CD14-positive monocyte (primary cell): ENCODE measurements at regions not wholly inside any gene's neighbourhood (a gene's known extent, or its start where the extent isn't known, plus 50 kb on each side); places are given as distances from the start of the nearest gene placed in this dataset.

ENCODE experiments used
- DNase-seq, 3 donors: peaks; one replicate each; pipeline ENCODE4 v3.0.0-alpha.2; 2011 to 2022
- H2AFZ ChIP-seq: 2 replicates; pipeline ENCODE4 v1.6.0; 2012; ENCODE audit warnings: mild to moderate bottlenecking, low read depth, low read length, inconsistent platforms; ENCODE audit not compliant: insufficient read depth, poor library complexity, severe bottlenecking
- H3K27ac ChIP-seq, 2 donors: 1 replicate in 1 of 2; 2 replicates in 1 of 2; pipeline ENCODE4 v1.5.1; 2012 to 2013; ENCODE audit warnings: low read length in 2 of 2, control low read depth in 1 of 2, inconsistent platforms in 1 of 2, low read depth in 1 of 2, mild to moderate bottlenecking in 1 of 2
- H3K27me3 ChIP-seq, 2 donors: one replicate each; pipeline versions ENCODE4 v1.6.0 to v1.6.1; 2011 to 2013; ENCODE audit warnings: low read length in 2 of 2; ENCODE audit not compliant: control insufficient read depth in 2 of 2, insufficient read depth in 2 of 2
- H3K36me3 ChIP-seq, 2 donors: replicated peaks in 1 of 2; 1 replicate in 1 of 2; 2 replicates in 1 of 2; pipeline versions ENCODE4 v1.5.1 to v1.6.1; 2012 to 2013; ENCODE audit warnings: low read length in 2 of 2, control low read depth in 1 of 2, inconsistent platforms in 1 of 2, mild to moderate bottlenecking in 1 of 2; ENCODE audit not compliant: insufficient read depth in 2 of 2, control insufficient read depth in 1 of 2
- H3K4me1 ChIP-seq, 2 donors: 1 replicate in 1 of 2; 2 replicates in 1 of 2; pipeline versions ENCODE4 v1.5.1 to v1.6.1; 2012 to 2013; ENCODE audit warnings: low read length in 2 of 2, control low read depth in 1 of 2, inconsistent platforms in 1 of 2, mild to moderate bottlenecking in 1 of 2, moderate library complexity in 1 of 2; ENCODE audit not compliant: insufficient read depth in 2 of 2, control insufficient read depth in 1 of 2
- H3K4me2 ChIP-seq: replicated peaks from 2 replicates; pipeline ENCODE3; 2012; ENCODE audit warnings: low read length, moderate library complexity, mild to moderate bottlenecking; ENCODE audit not compliant: poor library complexity, severe bottlenecking; ENCODE audit errors: extremely low read depth
- H3K4me3 ChIP-seq, 3 experiments: fragments of 200-600 bp in 1 of 3; sonication (generic) in 1 of 3; replicated peaks in 1 of 3; 1 replicate in 2 of 3; 2 replicates in 1 of 3; pipeline ENCODE4 v1.5.1; 2011 to 2013; ENCODE audit warnings: low read length in 3 of 3, mild to moderate bottlenecking in 3 of 3, control low read depth in 2 of 3, low read depth in 2 of 3, inconsistent platforms in 1 of 3, moderate library complexity in 1 of 3
- H3K79me2 ChIP-seq: 2 replicates; pipeline ENCODE4 v1.6.0; 2012; ENCODE audit warnings: mild to moderate bottlenecking, control low read depth, inconsistent platforms, low read length, moderate library complexity; ENCODE audit not compliant: insufficient read depth
- H3K9ac ChIP-seq: 2 replicates; pipeline ENCODE4 v1.6.0; 2017; ENCODE audit warnings: low read length, mild to moderate bottlenecking; ENCODE audit not compliant: insufficient read depth, poor library complexity, severe bottlenecking
- H3K9me3 ChIP-seq, 2 donors: replicated peaks in 1 of 2; 1 replicate in 1 of 2; 2 replicates in 1 of 2; pipeline versions ENCODE4 v1.5.1 to v1.6.1; 2012 to 2013; ENCODE audit warnings: low read length in 2 of 2, control low read depth in 1 of 2; ENCODE audit not compliant: control insufficient read depth in 1 of 2, insufficient read depth in 1 of 2
- H4K20me1 ChIP-seq: 2 replicates; pipeline ENCODE4 v1.6.0; 2012; ENCODE audit warnings: mild to moderate bottlenecking, low read length, control low read depth, moderate library complexity; ENCODE audit not compliant: insufficient read depth
- H3K27ac Mint-ChIP-seq, 7 donors: one replicate each; pipeline ENCODE4 v1.8.0; 2020; ENCODE audit warnings: mild to moderate bottlenecking in 7 of 7, mixed read lengths in 7 of 7, moderate library complexity in 6 of 7, inconsistent platforms in 2 of 7
- H3K27me3 Mint-ChIP-seq, 3 donors: one replicate each; pipeline ENCODE4 v1.8.0; 2021 to 2022; ENCODE audit warnings: low read depth in 3 of 3, mild to moderate bottlenecking in 3 of 3, mixed read lengths in 3 of 3, moderate library complexity in 3 of 3, inconsistent platforms in 1 of 3
- H3K36me3 Mint-ChIP-seq, 2 donors: one replicate each; pipeline ENCODE4 v1.8.0; 2020; ENCODE audit warnings: mixed read lengths in 2 of 2, inconsistent platforms in 1 of 2, mild to moderate bottlenecking in 1 of 2
- H3K4me1 Mint-ChIP-seq: one replicate; pipeline ENCODE4 v1.8.0; 2020; ENCODE audit warnings: mild to moderate bottlenecking, mixed read lengths
- H3K4me3 Mint-ChIP-seq, 2 donors: one replicate each; pipeline ENCODE4 v1.8.0; 2020; ENCODE audit warnings: mild to moderate bottlenecking in 2 of 2, mixed read lengths in 2 of 2, moderate library complexity in 1 of 2
- H3K9me3 Mint-ChIP-seq, 7 donors: one replicate each; pipeline ENCODE4 v1.8.0; 2020 to 2022; ENCODE audit warnings: mixed read lengths in 7 of 7, mild to moderate bottlenecking in 6 of 7, moderate library complexity in 6 of 7, inconsistent platforms in 2 of 7
- WGBS: methylation state at CpG from one replicate; pipeline ENCODE4 v1.1.5; 2013; ENCODE audit warnings: missing lambda C conversion rate; ENCODE audit not compliant: insufficient coverage; 5-methylcytosine and 5-hydroxymethylcytosine counted together
- intact Hi-C, 2 donors: fragments of 100-400 bp; cut with micrococcal nuclease; formaldehyde crosslinking; loops; one replicate each; pipeline versions ENCODE4 v1.15.0 to v1.15.1; 2023
- TF ChIP-seq, protein P1 (sequence below): fragments of 200-600 bp; IDR thresholded peaks from one replicate; pipeline ENCODE4 v1.8.0; 2022; ENCODE audit warnings: antibody characterized with exemption, mild to moderate bottlenecking

DNA sequence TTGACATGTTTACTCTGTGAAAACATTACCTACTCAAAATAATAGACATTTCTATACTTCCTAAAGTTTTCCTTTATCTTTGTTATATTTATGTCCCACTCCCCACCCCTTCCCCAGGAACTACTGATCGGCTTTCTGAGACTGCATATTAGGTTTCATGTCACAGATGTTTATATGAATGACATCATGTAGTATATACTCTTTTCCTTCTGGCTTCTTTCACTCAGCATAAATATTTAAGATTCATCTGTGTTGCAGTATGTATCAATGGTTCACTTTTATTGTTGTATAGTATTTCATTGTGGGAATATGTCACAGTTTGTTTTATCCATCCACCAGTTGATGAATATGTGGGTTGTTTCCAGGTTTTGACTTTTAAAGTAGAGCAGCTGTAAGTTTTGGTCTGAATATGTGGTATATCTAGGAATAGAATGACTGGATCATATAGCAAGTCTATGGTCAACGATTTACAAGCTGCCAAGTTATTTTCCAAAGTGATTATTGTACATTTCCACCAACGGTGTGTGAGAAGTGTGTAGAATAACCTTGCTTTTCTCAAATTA is 73.8 kb upstream of the CAV2 start:
- H3K36me3 ChIP-seq, result no peaks in the 10 kb centered on the region
- TF ChIP-seq, protein P1, sequence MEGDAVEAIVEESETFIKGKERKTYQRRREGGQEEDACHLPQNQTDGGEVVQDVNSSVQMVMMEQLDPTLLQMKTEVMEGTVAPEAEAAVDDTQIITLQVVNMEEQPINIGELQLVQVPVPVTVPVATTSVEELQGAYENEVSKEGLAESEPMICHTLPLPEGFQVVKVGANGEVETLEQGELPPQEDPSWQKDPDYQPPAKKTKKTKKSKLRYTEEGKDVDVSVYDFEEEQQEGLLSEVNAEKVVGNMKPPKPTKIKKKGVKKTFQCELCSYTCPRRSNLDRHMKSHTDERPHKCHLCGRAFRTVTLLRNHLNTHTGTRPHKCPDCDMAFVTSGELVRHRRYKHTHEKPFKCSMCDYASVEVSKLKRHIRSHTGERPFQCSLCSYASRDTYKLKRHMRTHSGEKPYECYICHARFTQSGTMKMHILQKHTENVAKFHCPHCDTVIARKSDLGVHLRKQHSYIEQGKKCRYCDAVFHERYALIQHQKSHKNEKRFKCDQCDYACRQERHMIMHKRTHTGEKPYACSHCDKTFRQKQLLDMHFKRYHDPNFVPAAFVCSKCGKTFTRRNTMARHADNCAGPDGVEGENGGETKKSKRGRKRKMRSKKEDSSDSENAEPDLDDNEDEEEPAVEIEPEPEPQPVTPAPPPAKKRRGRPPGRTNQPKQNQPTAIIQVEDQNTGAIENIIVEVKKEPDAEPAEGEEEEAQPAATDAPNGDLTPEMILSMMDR, result no peak
- Mint-ChIP-seq H3K36me3 (no peaks in the 10 kb centered on the region), H3K9me3 (peaks cover 0 to 4% (median 0%) of the 10 kb centered on the region in 7 donors), H3K27ac (no peak overlapping the region), H3K27me3 (peaks cover 0 to 2% (median 2%) of the 10 kb centered on the region in 3 donors), H3K4me3 (no peak overlapping the region), H3K4me1 (peaks cover 2% of the 10 kb centered on the region)
- H3K4me1 ChIP-seq, result no peaks in the 10 kb centered on the region
- intact Hi-C loops, result no loop called here
- no peaks in the 10 kb centered on the region for H4K20me1 ChIP-seq
- H3K9me3 ChIP-seq, result no peaks in the 10 kb centered on the region
- H3K4me3 ChIP-seq, result no peak overlapping the region
- H2AFZ ChIP-seq, result no peak overlapping the region
- H3K27ac ChIP-seq, result no peak overlapping the region
- H3K4me2 ChIP-seq, result no peak overlapping the region
- no peak overlapping the region for H3K9ac ChIP-seq
- H3K27me3 ChIP-seq, result no peaks in the 10 kb centered on the region
- WGBS, result no CpG with 5 or more reads among the region's 3 CpGs
- DNase-seq, result no peak
- no peaks in the 10 kb centered on the region for H3K79me2 ChIP-seq

DNA sequence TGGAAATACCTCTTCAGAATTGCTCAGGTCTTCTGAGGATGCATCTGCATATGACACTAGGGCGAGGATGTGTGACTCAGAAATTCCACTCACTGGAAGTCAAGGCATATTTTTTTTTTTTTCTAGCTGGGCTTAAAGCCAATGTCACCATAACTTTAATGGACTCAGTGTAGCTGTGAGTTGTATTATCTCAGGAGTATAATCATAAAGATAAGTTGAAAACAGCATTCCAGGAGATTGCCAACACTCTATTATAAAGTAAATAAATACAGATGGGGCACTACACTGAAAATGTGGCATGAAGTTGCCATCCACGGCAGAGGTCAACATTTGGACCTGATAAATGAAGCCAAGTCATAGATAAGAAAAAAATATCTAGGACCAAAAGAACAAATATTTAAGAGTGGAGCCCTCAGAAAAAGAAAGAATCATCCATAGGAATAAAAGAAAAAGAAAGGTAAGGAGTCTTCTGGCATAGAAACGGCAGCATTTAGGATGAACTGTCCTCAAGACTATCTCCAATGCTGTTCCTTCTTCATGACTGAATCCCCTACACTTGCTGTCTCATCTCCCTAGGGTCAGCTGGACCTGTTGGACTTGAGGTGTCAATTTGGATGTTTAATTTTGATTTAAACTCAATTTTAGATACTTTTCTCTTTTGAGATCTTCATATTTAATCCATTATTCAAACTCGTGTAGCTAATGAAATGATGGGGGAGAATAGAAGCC is 72.9 kb upstream of the CAV2 start:
- no peaks in the 10 kb centered on the region for H3K4me1 ChIP-seq
- Mint-ChIP-seq H3K9me3 (peaks cover 0 to 4% (median 0%) of the 10 kb centered on the region in 7 donors), H3K4me1 (peaks cover 2% of the 10 kb centered on the region), H3K27me3 (peaks cover 0 to 2% (median 2%) of the 10 kb centered on the region in 3 donors), H3K4me3 (no peak overlapping the region), H3K27ac (no peak overlapping the region), H3K36me3 (no peaks in the 10 kb centered on the region)
- no peaks in the 10 kb centered on the region for H4K20me1 ChIP-seq
- H3K9me3 ChIP-seq, result no peaks in the 10 kb centered on the region
- intact Hi-C loops, result no loop called here
- no peaks in the 10 kb centered on the region for H3K79me2 ChIP-seq
- no peak overlapping the region for H3K4me2 ChIP-seq
- TF ChIP-seq, protein P1, result no peak
- no peak overlapping the region for H2AFZ ChIP-seq
- H3K4me3 ChIP-seq, result no peak overlapping the region
- no CpG with 5 or more reads among the region's 4 CpGs for WGBS
- no peaks in the 10 kb centered on the region for H3K27me3 ChIP-seq
- no peaks in the 10 kb centered on the region for H3K36me3 ChIP-seq
- H3K27ac ChIP-seq, result no peak overlapping the region
- H3K9ac ChIP-seq, result no peak overlapping the region
- DNase-seq, result no peak
